ENCODE measurements at regions not wholly inside any gene's neighbourhood (a gene's known extent, or its start where the extent isn't known, plus 50 kb on each side); places are given as distances from the start of the nearest gene placed in this dataset.

DNA sequence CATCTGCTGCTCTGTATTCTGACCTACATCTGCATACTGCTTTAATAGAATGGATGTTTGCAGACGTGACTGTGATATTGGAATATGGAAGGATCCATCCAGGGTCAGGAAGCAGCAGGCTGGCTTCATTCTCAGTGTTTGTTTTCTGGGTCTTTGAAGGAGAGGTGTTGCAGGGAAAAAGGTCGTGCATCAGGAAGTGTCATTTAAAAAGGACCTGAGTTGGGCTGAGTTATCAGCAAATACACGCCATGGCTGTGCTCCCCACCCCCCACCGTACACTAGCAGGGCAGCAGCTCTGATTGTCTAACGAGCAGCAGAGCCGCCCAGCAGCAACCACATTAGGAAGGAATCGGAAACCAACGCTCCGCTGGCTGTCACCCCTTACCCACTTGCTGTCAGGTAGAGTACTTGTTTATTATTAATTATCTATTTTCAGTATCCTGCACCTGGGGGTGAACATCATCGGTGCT, 63.1 kb upstream of the STEAP1B start:
- DNase-seq (ENCODE audit: low spot score) = no peak

DNA sequence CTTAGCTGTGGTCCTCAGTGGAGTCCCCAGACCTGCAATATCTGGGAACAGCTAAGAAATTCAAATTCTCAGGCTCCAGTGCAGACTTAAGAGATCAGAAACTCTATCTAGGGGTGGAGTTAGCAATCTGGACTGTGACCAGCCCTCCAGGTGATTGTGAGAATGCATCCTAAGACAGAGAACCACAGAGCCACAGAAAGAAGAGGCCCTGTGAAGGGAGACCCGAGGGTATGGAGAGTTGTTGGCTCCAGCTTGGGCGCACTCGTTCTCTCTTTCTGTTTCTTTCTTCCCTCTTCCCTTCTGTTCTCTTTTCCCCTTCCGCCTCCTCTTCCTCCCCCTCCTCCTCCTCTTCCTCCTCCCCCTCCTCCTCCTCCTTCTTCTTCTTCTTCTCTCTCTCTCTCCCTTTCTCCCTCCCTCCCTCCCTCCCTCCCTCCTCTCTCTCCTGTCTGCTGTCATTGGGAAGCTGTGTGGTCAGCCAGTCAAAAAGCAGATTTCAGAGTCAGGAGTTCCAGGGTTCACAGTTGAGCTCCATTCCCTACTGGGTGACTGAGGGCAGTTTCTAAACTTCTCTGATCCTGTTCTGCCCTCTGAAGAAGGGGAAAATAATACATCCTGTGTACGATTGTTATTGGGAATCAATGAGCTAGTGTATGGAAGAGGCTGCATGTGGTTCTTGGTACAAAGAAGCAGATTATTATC, 62.1 kb upstream of the STEAP1B start:
- DNase-seq (ENCODE audit: low spot score) = no peak

DNA sequence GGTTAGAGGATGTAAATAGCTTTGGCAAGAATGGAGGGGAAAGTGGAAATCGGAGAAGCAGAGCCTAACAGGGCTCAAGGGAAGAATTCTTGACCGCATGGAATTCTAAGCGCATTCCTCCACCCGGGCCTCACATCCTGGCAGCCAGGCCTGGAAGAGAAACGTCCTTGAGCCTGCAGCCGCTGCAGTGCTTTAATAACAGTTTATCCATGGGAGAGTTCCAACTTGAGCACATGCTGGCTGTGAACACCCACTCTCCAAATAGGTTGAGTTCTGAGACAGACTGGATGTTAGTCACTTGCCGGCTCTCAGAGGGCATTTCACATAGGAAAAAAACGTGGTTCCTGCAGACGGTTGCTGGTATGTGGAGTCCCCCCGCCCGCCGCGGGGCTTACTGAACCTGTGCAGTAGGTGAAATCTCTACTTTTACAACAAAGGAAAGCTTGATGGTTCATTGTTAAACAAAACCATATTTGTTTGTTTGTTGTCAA, 61.4 kb upstream of the STEAP1B start:
- no peak for DNase-seq (ENCODE audit: low spot score)

DNA sequence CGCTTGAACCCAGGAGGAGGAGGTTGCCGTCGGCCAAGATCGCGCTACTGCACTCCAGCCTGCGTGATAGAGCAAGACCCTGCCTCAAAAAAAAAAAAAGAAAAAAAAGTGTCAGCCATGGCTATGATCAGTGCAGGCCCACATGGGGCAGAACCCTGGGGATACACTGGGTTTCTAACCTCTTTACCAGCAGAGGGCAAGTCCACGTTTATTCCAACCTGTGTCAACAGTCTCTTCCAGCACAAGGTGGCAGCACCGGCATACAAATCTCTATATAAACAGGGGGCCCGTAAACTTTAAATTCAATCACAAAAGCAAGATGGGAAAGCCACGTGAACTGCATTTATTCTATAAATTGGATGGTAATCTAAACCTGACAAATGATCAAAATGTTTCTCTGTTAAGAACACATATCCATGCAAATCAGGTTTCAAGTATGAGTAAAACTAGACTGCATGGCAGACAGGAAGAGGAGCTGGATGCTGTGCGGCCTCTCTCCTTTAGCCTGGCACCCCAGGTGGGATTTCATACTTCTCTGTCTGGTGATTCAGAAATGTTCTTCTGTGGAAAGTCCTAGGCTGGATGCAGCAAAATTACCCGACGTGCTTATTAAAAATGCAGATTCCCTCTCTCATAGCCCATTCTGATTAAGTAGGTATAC, 60.0 kb upstream of the STEAP1B start:
- peak; percentile 84 for DNase-seq (ENCODE audit: low spot score)

DNA sequence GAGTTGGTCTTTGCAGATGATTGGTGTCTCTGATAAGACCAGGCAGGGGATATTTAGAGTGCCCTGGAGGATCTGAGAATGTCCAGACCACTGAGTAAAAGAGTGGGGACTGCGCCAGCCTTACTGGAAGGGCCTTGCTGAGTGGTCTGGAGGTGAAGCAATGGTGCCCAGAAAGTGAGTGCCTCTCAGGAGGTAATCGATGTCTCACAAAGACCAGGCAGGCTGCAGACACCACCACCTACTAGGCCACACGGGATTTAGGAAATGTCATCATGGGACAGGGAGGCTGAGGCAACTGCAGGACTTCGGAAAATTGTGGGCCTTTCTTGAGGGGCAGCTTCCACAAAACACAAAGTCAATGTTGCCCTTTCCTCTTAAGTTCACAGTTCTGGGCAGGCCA, 57.2 kb upstream of the STEAP1B start:
- DNase-seq (ENCODE audit: low spot score) = no peak

DNA sequence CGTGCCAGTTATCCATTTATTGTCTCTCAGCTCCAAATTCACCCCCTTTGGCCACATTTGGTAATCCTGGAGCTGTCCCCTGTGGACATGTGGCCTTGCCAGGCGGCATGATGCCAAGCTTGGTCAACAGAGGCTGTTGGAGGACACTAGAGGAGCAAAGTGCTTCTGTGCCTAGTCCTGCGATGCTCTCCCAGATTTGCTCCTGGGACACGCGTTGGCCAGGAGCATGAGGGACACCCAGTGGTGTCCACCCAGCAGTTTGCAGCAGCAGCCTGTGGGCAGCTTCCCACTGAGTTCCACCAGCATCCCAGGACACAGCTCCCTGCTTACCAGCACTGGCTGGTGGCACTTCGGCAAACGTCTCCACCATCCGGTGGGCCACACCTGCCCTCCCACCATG, 55.5 kb upstream of the STEAP1B start:
- DNase-seq (ENCODE audit: low spot score) = no peak

DNA sequence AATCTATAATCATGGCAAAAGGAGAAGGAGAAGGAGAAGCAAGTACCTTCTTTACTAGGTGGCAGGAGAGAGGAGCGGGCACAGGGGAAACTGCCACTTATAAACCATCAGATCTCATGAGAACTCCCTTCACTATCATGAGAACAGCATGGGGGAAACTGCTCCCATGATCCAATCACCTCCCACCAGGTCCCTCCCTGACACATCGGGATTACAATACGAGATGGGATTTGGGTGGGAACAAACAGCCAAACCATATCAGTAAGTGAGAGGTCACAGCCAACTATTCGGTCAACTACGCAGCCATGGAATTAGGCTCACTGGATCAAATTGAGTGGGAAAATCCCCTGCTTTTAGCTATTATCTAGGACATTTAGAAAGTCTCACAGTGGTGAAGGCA, 54.2 kb upstream of the STEAP1B start:
- DNase-seq (ENCODE audit: low spot score) = no peak

DNA sequence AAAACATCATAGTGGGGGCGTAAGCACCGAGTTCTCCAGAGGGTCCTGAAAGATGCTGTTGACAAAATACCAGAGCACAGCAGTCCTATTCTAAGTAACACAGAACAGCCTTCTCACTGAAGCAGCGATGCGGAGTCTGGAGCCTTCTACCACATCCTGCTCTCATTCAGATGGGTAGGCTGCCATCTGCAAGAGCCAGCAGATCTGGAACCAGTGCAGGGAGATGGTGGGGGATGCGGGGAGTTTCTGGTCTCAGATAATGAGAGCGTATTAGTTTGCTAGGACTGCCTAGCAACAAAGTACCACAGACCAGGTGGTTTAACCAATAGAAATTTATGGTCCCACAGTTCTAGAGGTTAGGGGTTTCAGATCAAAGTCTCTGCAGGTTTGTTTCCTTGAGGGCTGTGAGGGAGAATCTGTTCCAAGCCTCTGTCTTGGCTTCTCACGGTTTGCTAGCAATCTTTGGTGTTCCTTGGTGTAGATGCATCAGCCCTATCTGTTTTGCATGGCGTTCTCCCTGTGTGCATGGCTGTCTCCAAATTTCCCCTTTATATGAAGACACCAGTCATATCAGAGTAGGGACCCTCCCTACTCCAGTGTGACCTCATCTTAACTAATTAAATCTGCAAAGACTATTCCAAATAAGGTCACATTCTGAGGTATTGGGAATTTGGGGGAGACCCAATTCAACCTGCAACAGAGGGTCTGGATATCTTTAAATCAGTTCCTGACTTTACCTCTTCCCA, 52.0 kb upstream of the STEAP1B start:
- no peak for DNase-seq (ENCODE audit: low spot score)

DNA sequence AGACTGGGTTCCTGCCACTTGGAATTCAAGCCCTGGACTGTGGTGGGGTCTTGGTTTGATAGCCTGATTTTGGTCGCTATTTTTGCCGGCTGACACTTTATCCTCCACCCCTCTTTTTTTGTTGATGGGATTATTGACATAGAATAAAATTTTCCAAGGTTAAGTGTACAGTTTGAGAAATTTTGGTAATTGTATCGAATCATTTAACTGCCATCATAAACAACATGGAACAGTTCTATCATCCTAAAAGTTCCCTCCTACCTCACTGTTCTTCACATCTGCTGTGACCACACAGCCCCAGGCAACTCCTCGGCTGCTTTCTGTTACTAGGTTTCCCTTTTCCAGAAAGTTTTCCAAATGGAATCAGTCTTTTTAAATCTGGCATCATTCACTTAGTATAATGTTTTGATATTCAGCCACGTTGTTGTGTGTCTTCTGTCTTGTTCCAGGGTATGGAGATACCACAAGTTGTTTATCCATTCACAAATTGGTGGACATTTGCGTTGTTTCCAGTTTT, 50.6 kb upstream of the STEAP1B start:
- no peak for DNase-seq (ENCODE audit: low spot score)

DNA sequence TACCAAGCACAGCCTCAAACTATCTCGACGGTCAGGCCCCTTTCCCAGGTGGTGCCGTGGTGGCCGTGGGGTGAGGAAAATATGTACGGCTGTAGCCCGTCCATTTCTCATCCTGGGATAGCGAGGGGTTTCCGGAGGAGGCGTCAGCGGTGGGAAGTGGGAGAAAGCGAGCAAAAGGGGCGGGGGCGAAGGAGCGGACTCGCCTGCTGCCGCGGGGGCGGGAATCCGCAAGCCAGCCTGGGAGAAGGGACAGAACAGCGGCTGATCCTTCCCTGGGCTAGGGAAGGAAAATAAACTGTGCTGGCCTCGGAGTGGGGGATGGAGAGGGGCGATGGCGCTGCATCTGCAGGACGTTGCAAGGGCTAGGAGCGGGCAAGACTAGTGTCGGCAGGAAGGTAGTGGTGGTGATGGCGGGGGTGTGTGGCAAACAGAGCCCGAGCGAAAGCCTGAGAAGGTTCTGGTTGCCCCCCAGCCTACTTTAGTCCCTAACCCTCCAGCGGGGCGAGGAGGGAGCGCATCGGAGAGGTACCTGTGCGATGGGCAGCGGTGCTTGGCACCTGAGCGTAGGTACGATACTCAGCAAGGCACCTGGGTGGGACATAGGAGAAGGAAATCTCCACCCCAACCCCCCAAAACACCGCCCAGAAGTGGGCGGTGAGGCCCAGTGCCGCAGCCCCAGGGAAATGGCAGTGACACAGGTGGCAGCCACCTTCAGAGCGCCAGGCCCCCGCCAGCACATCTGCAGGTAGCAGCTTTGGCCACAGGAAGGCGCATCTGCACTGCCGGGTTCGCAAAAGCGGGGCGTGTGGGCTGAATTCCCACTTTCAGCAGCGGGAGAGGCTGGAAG, 49.9 kb upstream of the STEAP1B start:
- peak; percentile 45 for DNase-seq (ENCODE audit: low spot score)
